ENCODE measurements at regions not wholly inside any gene's neighbourhood (a gene's known extent, or its start where the extent isn't known, plus 50 kb on each side); places are given as distances from the start of the nearest gene placed in this dataset.
A peak's percentile ranks its signal among the peaks of the same experiment; 100 is the strongest.
"Not testable (repeated sequence)": the region's sequence is repeated elsewhere in the genome, so short reads cannot be mapped to it uniquely, and the experiment has no call there.

DNA sequence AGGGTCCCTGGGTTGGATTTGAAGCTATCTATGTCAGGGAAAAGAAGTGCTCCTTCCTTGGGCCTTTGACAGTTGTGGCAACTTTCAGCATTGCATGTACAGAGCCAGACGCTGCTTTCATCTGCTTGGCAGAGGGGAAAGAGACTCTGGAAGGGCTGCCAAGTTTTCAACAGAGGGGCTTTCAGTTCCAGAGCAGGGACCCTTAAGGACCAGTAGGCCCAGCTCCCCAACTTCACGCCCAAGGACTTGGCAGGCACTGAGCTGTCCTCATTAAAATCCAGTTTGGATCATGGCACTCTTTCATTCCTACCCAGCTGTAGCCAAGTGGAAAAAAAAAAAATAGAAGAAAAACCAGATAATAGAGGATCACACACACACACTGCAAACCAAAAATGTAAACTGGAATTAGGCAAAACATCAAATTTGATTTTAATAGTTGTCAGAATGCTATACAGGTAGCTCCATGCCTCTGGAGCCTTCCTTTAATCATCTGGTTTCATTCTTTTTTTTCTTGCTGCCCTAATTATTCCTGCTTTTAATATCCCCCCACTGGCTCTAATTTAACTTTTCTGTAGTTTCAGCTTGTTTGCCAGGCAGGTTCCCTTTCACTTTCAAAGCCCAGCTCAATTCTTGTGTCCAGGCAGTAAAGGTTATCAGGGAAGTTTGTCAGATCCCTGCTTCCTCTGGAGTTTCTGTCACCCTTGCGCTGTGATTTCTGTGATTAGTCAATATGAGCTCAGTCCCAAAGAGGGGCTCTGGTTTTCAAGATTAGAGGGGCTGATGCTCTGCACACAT, 702.6 kb upstream of the CDH8 start:
- ChIA-PET CTCF (ENCODE audit: partially characterized antibody) (no interaction called here), POLR2A (ENCODE audit: partially characterized antibody) (no interaction called here)
- Histone ChIP-seq H3K4me1 (ENCODE audit: insufficient read depth, low read length) (no peaks in the 10 kb centered on the region), H3K27ac (ENCODE audit: low read depth, low read length) (no peak overlapping the region), H3K36me3 (ENCODE audit: insufficient read depth, low read length) (no peaks in the 10 kb centered on the region), H3K27me3 (ENCODE audit: insufficient read depth, low read length) (no peaks in the 10 kb centered on the region), H3K4me3 (ENCODE audit: low read length in 2 of 2) (no peak overlapping the region), H3K9me3 (ENCODE audit: control insufficient read depth in 1 of 2, low read length in 2 of 2) (no peaks in the 10 kb centered on the region)
- Mint-ChIP-seq H3K4me3 (no peak overlapping the region), H3K27me3 (no peaks in the 10 kb centered on the region), H3K4me1 (peaks cover 0 to 3% (median under 1%) of the 10 kb centered on the region in 4 donors), H3K36me3 (no peaks in the 10 kb centered on the region), H3K27ac (no peak overlapping the region), H3K9me3 (peaks cover 6 to 45% (median 24%) of the 10 kb centered on the region in 8 donors)
- intact Hi-C loops (cut with micrococcal nuclease) = no loop called here
- DNase-seq = no peak

DNA sequence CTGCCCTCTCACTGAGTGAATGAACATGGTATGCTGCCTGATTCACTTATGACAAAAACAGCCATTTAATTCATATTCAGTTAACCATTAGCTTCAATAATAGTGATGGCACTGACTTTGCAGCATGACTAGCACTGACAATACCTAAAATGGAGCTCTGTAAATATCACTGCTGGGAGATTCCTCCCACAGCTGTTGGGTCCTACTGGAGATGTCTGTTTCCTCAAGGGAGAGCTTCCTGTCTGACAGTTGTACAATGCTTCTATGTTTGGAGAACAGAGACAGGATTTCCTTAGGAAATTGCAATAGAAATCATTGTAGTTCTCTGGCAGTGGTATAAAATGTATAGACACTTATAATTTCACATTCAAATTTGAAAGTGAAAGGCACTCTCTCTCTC, 695.9 kb upstream of the CDH8 start:
- H3K4me1 Mint-ChIP-seq = no peaks in the 10 kb centered on the region
- no peak for DNase-seq
- H3K27me3 Mint-ChIP-seq = no peaks in the 10 kb centered on the region
- Histone ChIP-seq H3K4me1 (ENCODE audit: insufficient read depth, low read length) (no peaks in the 10 kb centered on the region), H3K27ac (ENCODE audit: low read depth, low read length) (no peak overlapping the region), H3K4me3 (ENCODE audit: low read length in 2 of 2) (no peak overlapping the region), H3K9me3 (ENCODE audit: control insufficient read depth in 1 of 2, low read length in 2 of 2) (peaks cover 0 to 7% of the 10 kb centered on the region in 2 donors), H3K27me3 (ENCODE audit: insufficient read depth, low read length) (no peaks in the 10 kb centered on the region), H3K36me3 (ENCODE audit: insufficient read depth, low read length) (no peaks in the 10 kb centered on the region)
- peaks cover 2 to 31% (median 13%) of the 10 kb centered on the region in 8 donors for H3K9me3 Mint-ChIP-seq
- intact Hi-C loops (cut with micrococcal nuclease) = no loop called here
- H3K27ac Mint-ChIP-seq = no peak overlapping the region
- no peaks in the 10 kb centered on the region for H3K36me3 Mint-ChIP-seq
- ChIA-PET POLR2A (ENCODE audit: partially characterized antibody) (no interaction called here), CTCF (ENCODE audit: partially characterized antibody) (no interaction called here)
- H3K4me3 Mint-ChIP-seq = no peak overlapping the region

DNA sequence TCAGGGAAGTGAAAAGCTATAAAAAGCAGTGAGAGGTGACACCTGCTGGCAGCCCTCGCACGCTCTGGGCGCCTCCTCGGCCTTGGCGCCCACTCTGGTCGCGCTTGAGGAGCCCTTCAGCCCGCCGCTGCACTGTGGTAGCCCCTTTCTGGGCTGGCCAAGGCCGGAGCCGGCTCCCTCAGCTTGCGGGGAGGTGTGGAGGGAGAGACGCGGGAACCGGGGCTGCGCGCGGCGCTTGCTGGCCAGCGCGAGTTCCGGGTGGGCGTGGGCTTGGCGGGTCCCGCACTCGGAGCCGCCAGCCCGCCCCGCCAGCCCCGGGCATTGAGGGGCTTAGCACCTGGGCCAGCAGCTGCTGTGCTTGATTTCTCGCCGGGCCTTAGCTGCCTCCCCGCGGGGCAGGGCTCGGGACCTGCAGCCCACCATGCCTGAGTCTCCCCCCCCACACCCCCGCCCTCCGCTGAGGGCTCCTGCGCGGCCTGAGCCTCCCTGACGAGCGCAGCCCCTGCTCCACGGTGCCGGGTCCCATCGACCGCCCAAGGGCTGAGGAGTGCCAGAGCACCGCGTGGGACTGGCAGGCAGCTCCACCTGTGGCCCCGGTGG, 688.5 kb upstream of the CDH8 start:
- CTCF ChIA-PET (ENCODE audit: partially characterized antibody); H3K27me3 ChIP-seq (ENCODE audit: insufficient read depth, low read length); intact Hi-C loops (cut with micrococcal nuclease); H3K36me3 Mint-ChIP-seq; H3K27ac ChIP-seq (ENCODE audit: low read depth, low read length); H3K9me3 ChIP-seq (ENCODE audit: control insufficient read depth in 1 of 2, low read length in 2 of 2); H3K4me1 ChIP-seq (ENCODE audit: insufficient read depth, low read length); H3K27ac Mint-ChIP-seq; H3K27me3 Mint-ChIP-seq; POLR2A ChIA-PET (ENCODE audit: partially characterized antibody); H3K36me3 ChIP-seq (ENCODE audit: insufficient read depth, low read length); H3K4me3 Mint-ChIP-seq; H3K4me3 ChIP-seq (ENCODE audit: low read length in 2 of 2); H3K4me1 Mint-ChIP-seq: not testable (repeated sequence)
- DNase-seq = peak in 1 of 5 donors; percentile 28
- H3K9me3 Mint-ChIP-seq = peaks cover 3 to 59% (median 36%) of the 10 kb centered on the region in 8 donors

DNA sequence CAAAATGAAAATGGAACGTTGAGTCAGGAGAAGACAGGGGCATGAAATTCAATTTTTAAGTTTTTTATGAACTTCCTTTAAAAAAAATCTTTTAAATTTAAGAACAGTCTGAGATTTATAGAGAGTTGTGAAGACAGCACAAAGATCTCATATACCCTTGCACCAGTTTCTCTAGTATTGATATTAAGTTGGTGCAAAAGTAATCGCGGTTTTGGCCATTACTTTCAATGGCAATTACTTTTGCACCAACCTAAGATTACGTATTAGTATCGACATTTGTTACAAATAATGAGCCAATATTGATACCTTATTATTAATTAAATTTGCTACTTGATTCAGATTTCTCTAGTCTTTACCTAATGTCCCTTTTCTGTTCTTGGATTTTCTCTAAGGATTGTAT, 684.4 kb upstream of the CDH8 start:
- no peak for DNase-seq
- Histone ChIP-seq H3K9me3 (ENCODE audit: control insufficient read depth in 1 of 2, low read length in 2 of 2) (peaks cover 0 to 8% of the 10 kb centered on the region in 2 donors), H3K27me3 (ENCODE audit: insufficient read depth, low read length) (no peaks in the 10 kb centered on the region), H3K4me3 (ENCODE audit: low read length in 2 of 2) (no peak overlapping the region), H3K36me3 (ENCODE audit: insufficient read depth, low read length) (no peaks in the 10 kb centered on the region), H3K4me1 (ENCODE audit: insufficient read depth, low read length) (no peaks in the 10 kb centered on the region), H3K27ac (ENCODE audit: low read depth, low read length) (no peak overlapping the region)
- H3K4me3 Mint-ChIP-seq = no peak overlapping the region
- no peaks in the 10 kb centered on the region for H3K27me3 Mint-ChIP-seq
- ChIA-PET POLR2A (ENCODE audit: partially characterized antibody) (no interaction called here), CTCF (ENCODE audit: partially characterized antibody) (no interaction called here)
- H3K27ac Mint-ChIP-seq = no peak overlapping the region
- H3K36me3 Mint-ChIP-seq = peaks cover 0 to 3% of the 10 kb centered on the region in 2 donors
- peaks cover 0 to 61% (median 35%) of the 10 kb centered on the region in 8 donors for H3K9me3 Mint-ChIP-seq
- no peaks in the 10 kb centered on the region for H3K4me1 Mint-ChIP-seq
- intact Hi-C loops (cut with micrococcal nuclease) = no loop called here

DNA sequence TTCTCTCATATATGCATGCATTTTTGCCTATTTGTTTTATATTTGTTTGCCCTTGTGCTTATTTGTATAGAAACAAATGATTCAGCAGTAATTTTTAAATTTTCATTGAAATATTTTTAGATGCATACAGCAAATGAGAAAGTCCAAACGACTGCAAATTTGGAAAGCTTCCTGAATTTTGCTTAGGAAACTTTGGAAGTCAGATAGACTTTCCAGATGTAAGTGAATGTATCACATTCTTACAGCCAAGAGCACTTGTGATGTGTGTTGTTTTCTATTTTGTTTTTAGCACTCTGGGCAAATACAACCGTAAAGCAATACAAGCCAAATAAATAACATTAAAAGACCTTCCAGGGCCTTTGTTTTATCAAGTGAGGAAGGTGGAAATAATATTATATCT, 680.8 kb upstream of the CDH8 start:
- H3K4me3 Mint-ChIP-seq = no peak overlapping the region
- intact Hi-C loops (cut with micrococcal nuclease) = no loop called here
- H3K9me3 Mint-ChIP-seq = peaks cover 0 to 47% (median 29%) of the 10 kb centered on the region in 8 donors
- Histone ChIP-seq H3K9me3 (ENCODE audit: control insufficient read depth in 1 of 2, low read length in 2 of 2) (peaks cover 0 to 8% of the 10 kb centered on the region in 2 donors), H3K4me3 (ENCODE audit: low read length in 2 of 2) (no peak overlapping the region), H3K27me3 (ENCODE audit: insufficient read depth, low read length) (no peaks in the 10 kb centered on the region), H3K27ac (ENCODE audit: low read depth, low read length) (no peak overlapping the region), H3K36me3 (ENCODE audit: insufficient read depth, low read length) (no peaks in the 10 kb centered on the region), H3K4me1 (ENCODE audit: insufficient read depth, low read length) (no peaks in the 10 kb centered on the region)
- no peaks in the 10 kb centered on the region for H3K4me1 Mint-ChIP-seq
- H3K27ac Mint-ChIP-seq = no peak overlapping the region
- CTCF ChIA-PET (ENCODE audit: partially characterized antibody) = no interaction called here
- no peak for DNase-seq
- POLR2A ChIA-PET (ENCODE audit: partially characterized antibody) = no interaction called here
- H3K36me3 Mint-ChIP-seq = peaks cover 0 to 3% of the 10 kb centered on the region in 2 donors
- no peaks in the 10 kb centered on the region for H3K27me3 Mint-ChIP-seq

DNA sequence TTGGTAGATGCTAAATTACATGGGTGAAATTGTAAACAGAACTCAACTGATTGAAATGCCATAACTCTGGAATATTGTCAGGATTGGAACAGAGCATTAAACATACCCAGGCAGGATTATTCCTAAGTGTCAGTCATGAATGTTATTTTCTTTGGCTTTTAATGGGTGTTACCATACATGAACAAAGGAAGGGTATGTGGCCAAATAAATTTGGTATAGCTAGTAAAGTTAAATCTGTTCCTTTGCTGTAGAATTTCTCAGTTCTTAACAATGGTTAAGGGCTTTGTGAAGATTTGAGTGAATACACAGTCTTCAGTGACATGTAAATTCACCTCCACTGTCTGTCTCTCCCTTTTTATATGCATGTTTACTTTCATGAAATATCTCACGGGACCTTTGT, 679.5 kb upstream of the CDH8 start:
- ChIA-PET CTCF (ENCODE audit: partially characterized antibody) (no interaction called here), POLR2A (ENCODE audit: partially characterized antibody) (no interaction called here)
- H3K36me3 Mint-ChIP-seq = peaks cover 0 to 3% of the 10 kb centered on the region in 2 donors
- H3K9me3 ChIP-seq (ENCODE audit: control insufficient read depth in 1 of 2, low read length in 2 of 2) = peaks cover 0 to 8% of the 10 kb centered on the region in 2 donors
- H3K9me3 Mint-ChIP-seq = peaks cover 0 to 56% (median 31%) of the 10 kb centered on the region in 8 donors
- no peaks in the 10 kb centered on the region for H3K36me3 ChIP-seq (ENCODE audit: insufficient read depth, low read length)
- no peaks in the 10 kb centered on the region for H3K4me1 ChIP-seq (ENCODE audit: insufficient read depth, low read length)
- H3K4me3 Mint-ChIP-seq = no peak overlapping the region
- no peak overlapping the region for H3K27ac ChIP-seq (ENCODE audit: low read depth, low read length)
- DNase-seq = no peak
- H3K27ac Mint-ChIP-seq = no peak overlapping the region
- H3K4me1 Mint-ChIP-seq = no peaks in the 10 kb centered on the region
- no peaks in the 10 kb centered on the region for H3K27me3 Mint-ChIP-seq
- H3K4me3 ChIP-seq (ENCODE audit: low read length in 2 of 2) = no peak overlapping the region
- intact Hi-C loops (cut with micrococcal nuclease) = no loop called here
- no peaks in the 10 kb centered on the region for H3K27me3 ChIP-seq (ENCODE audit: insufficient read depth, low read length)

DNA sequence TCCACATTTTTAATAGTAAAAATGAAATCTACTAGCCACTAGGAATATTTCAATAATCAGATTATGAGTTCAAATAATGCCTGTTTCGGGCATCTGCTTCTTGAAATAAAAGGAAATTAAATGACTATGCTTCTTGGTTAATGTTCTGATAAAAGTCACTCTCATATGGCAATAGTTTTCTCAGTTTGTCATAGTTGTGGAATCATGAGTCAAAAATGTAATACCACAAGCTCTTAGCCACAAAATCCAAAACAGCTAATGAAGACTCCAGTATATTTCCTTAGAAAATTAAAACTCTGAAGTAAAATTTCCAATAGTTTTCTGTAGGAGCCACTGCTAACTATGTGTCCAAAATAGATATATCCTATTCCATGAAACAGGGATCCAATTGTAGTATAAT, 676.3 kb upstream of the CDH8 start:
- H3K9me3 Mint-ChIP-seq = peaks cover 0 to 51% (median 24%) of the 10 kb centered on the region in 8 donors
- no peak for DNase-seq
- Histone ChIP-seq H3K27ac (ENCODE audit: low read depth, low read length) (no peak overlapping the region), H3K36me3 (ENCODE audit: insufficient read depth, low read length) (no peaks in the 10 kb centered on the region), H3K9me3 (ENCODE audit: control insufficient read depth in 1 of 2, low read length in 2 of 2) (peaks cover 0 to 4% of the 10 kb centered on the region in 2 donors), H3K4me3 (ENCODE audit: low read length in 2 of 2) (no peak overlapping the region), H3K27me3 (ENCODE audit: insufficient read depth, low read length) (no peaks in the 10 kb centered on the region), H3K4me1 (ENCODE audit: insufficient read depth, low read length) (no peaks in the 10 kb centered on the region)
- no peak overlapping the region for H3K27ac Mint-ChIP-seq
- no peaks in the 10 kb centered on the region for H3K27me3 Mint-ChIP-seq
- ChIA-PET POLR2A (ENCODE audit: partially characterized antibody) (no interaction called here), CTCF (ENCODE audit: partially characterized antibody) (no interaction called here)
- H3K4me3 Mint-ChIP-seq = no peak overlapping the region
- intact Hi-C loops (cut with micrococcal nuclease) = no loop called here
- no peaks in the 10 kb centered on the region for H3K4me1 Mint-ChIP-seq
- no peaks in the 10 kb centered on the region for H3K36me3 Mint-ChIP-seq
